ENCODE measurements at regions not wholly inside any gene's neighbourhood (a gene's known extent, or its start where the extent isn't known, plus 50 kb on each side); places are given as distances from the start of the nearest gene placed in this dataset.

GRCh38 chr3:59607656-59608055 is 557.8 kb upstream of the CFAP20DC start:
- DNase-seq (ENCODE audit: low read depth) = no peak
- no peak for TF ChIP-seq CTCF (IDR thresholded peaks at IDR 0.05; ENCODE audit: insufficient read depth, low read depth, low read length, missing control alignments)
- no peak overlapping the region for H3K4me3 ChIP-seq (ENCODE audit: low read depth, low read length)

DNA sequence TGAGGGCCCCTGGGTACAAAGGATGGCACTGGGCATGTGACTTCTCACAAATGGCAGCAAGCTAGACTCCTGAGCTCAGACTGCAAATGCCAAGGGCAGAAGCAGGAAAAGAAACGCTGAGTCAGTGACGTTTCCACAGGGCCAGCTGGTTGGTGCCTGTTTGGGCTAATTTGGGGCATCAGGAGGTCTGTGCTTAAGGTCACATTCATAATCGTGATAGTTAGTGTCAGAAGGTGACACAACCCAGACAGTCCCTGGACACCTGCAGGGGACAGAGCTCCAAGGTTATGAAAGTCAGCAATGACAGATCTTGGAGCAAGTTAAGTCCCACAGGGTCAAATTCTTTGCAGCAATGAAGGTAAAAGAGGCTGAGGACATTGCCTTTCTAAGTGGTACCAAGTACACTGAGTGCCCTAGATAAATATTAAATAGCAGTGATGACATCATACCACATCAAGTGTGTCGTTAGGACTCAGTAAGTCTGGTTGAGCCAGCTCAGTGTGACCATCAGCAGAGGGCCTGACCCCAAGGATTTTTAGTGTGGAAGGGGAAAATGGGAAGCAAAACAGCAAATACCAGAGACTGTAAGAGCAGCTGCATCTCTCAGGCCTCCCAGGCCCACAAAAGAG is 556.9 kb upstream of the CFAP20DC start:
- no peak for DNase-seq (ENCODE audit: low read depth)
- H3K4me3 ChIP-seq (ENCODE audit: low read depth, low read length) = no peak overlapping the region
- TF ChIP-seq CTCF (IDR thresholded peaks at IDR 0.05; ENCODE audit: insufficient read depth, low read depth, low read length, missing control alignments) = no peak

- no peak for DNase-seq (ENCODE audit: low read depth)
- no peak for TF ChIP-seq CTCF (IDR thresholded peaks at IDR 0.05; ENCODE audit: insufficient read depth, low read depth, low read length, missing control alignments)
- H3K4me3 ChIP-seq (ENCODE audit: low read depth, low read length) = no peak overlapping the region
Measured at GRCh38 chr3:59605944-59606534, 556.2 kb upstream of the CFAP20DC start.

DNA sequence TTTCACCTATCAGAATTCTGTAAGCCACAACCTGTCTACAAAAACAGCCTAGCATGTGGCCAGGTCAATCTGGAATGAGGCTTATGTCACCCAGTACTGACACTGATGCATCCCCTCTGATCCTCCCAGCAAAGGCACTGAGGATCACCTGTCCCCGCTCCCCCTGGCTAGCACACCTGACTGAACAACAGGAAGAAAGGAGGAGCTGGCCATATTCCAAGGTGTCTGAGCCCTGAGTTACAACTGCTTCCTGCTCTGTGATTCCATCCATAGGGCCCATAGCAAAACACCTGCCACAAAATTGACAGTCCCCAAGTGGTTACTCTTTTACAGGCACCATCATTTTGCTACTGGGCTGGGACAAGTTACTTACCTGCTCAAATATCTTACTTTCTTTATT is 555.5 kb upstream of the CFAP20DC start:
- no peak for TF ChIP-seq CTCF (IDR thresholded peaks at IDR 0.05; ENCODE audit: insufficient read depth, low read depth, low read length, missing control alignments)
- no peak for DNase-seq (ENCODE audit: low read depth)

DNA sequence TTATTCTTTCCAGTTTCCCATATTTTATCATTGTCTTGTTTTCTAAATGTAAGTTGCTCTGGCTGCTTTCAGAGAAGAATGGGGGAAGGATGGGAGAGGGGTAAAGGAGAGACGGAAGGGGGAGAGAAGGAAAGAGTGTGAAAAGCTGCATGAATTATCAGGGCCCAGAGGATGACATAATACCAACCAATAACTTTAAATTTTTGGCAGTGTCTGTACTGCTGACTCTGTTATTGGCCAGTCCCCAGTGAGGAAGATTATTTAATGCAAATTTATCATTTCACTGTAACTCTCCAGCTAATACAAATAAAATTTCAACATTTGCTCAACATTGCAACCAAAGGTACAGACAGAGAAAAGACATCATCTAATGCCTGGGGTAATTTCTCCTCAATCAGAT is 551.7 kb upstream of the CFAP20DC start:
- DNase-seq (ENCODE audit: low read depth) = no peak
- TF ChIP-seq CTCF (IDR thresholded peaks at IDR 0.05; ENCODE audit: insufficient read depth, low read depth, low read length, missing control alignments) = no peak
- no peak overlapping the region for H3K4me3 ChIP-seq (ENCODE audit: low read depth, low read length)

More for the DNA sequence above, 555.5 kb upstream of the CFAP20DC start:
- H3K4me3 ChIP-seq (ENCODE audit: low read depth, low read length) = no peak overlapping the region

DNA sequence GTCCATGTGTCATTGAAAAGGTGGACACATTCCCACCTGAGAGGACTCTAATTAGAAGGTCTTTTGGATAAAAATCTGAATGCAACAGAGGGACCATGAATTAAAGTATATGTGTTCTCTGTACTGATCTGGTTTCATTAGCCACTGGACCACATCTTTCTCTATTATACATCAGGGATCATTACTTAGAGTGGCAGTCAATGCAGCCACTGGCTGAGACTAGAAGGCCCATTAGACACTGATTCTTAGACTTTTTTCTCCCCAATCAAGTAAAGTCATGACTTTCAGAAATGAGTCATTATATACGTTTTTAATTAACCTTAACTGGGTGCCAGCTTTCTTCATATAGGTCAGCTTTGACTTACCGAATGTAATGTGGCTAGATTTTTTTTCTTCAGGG is 550.8 kb upstream of the CFAP20DC start:
- no peak for TF ChIP-seq CTCF (IDR thresholded peaks at IDR 0.05; ENCODE audit: insufficient read depth, low read depth, low read length, missing control alignments)
- DNase-seq (ENCODE audit: low read depth) = no peak
- no peak overlapping the region for H3K4me3 ChIP-seq (ENCODE audit: low read depth, low read length)

GRCh38 chr3:59596741-59597140 is 546.9 kb upstream of the CFAP20DC start:
- no peak for TF ChIP-seq CTCF (IDR thresholded peaks at IDR 0.05; ENCODE audit: insufficient read depth, low read depth, low read length, missing control alignments)
- no peak for DNase-seq (ENCODE audit: low read depth)
- H3K4me3 ChIP-seq (ENCODE audit: low read depth, low read length) = no peak overlapping the region

Data from GM12865 (cell line).